ENCODE measurements at regions not wholly inside any gene's neighbourhood (a gene's known extent, or its start where the extent isn't known, plus 50 kb on each side); places are given as distances from the start of the nearest gene placed in this dataset.

GRCh38 chr7:41501006-41501405 lies 201.9 kb downstream of the INHBA start:
- Mint-ChIP-seq H3K36me3 (no peaks in the 10 kb centered on the region), H3K27ac (no peak overlapping the region), H3K4me1 (peaks cover 3% of the 10 kb centered on the region), H3K4me3 (no peak overlapping the region), H3K9me3 (peaks cover 0 to 6% (median 2%) of the 10 kb centered on the region in 7 donors), H3K27me3 (ENCODE audit: low read depth in 3 of 3) (no peaks in the 10 kb centered on the region)
- no peak for TF ChIP-seq CTCF (IDR thresholded peaks at IDR 0.05)
- H3K4me1 ChIP-seq (ENCODE audit: control insufficient read depth in 1 of 2, insufficient read depth in 2 of 2, low read length in 2 of 2), result no peaks in the 10 kb centered on the region
- H3K4me3 ChIP-seq (replicated peaks in 1 of 3; ENCODE audit: low read depth in 2 of 3, low read length in 3 of 3), result no peak overlapping the region
- no peak overlapping the region for H3K4me2 ChIP-seq (replicated peaks; ENCODE audit: extremely low read depth, low read length, poor library complexity, severe bottlenecking)
- intact Hi-C loops (cut with micrococcal nuclease), result no loop called here
- 100% methylated on average over 2 of the region's 6 CpGs for WGBS (ENCODE audit: insufficient coverage)
- no peak overlapping the region for H2AFZ ChIP-seq (ENCODE audit: insufficient read depth, low read depth, low read length, poor library complexity, severe bottlenecking)
- H3K36me3 ChIP-seq (replicated peaks in 1 of 2; ENCODE audit: control insufficient read depth in 1 of 2, insufficient read depth in 2 of 2, low read length in 2 of 2), result no peaks in the 10 kb centered on the region
- no peaks in the 10 kb centered on the region for H4K20me1 ChIP-seq (ENCODE audit: insufficient read depth, low read length)
- no peak overlapping the region for H3K9ac ChIP-seq (ENCODE audit: insufficient read depth, low read length, poor library complexity, severe bottlenecking)
- DNase-seq, result no peak
- no peak overlapping the region for H3K27ac ChIP-seq (ENCODE audit: low read depth in 1 of 2, low read length in 2 of 2)
- H3K9me3 ChIP-seq (replicated peaks in 1 of 2; ENCODE audit: control insufficient read depth in 1 of 2, insufficient read depth in 1 of 2, low read length in 2 of 2), result no peaks in the 10 kb centered on the region
- H3K27me3 ChIP-seq (ENCODE audit: control insufficient read depth in 2 of 2, insufficient read depth in 2 of 2, low read length in 2 of 2), result no peaks in the 10 kb centered on the region
- H3K79me2 ChIP-seq (ENCODE audit: insufficient read depth, low read length), result no peaks in the 10 kb centered on the region

- H3K9ac ChIP-seq (ENCODE audit: insufficient read depth, low read length, poor library complexity, severe bottlenecking), result no peak overlapping the region
- no peaks in the 10 kb centered on the region for H3K36me3 Mint-ChIP-seq
Measured at GRCh38 chr7:41492603-41493002, 210.3 kb downstream of the INHBA start.

More at GRCh38 chr7:41492603-41493002, 210.3 kb downstream of the INHBA start:
- 100% methylated on average over 1 of the region's 4 CpGs for WGBS (ENCODE audit: insufficient coverage)
- Mint-ChIP-seq H3K4me3 (no peak overlapping the region), H3K9me3 (peaks cover 0 to 5% (median 2%) of the 10 kb centered on the region in 7 donors), H3K4me1 (no peaks in the 10 kb centered on the region), H3K27me3 (ENCODE audit: low read depth in 3 of 3) (no peaks in the 10 kb centered on the region), H3K27ac (no peak overlapping the region)
- no peak for TF ChIP-seq CTCF (IDR thresholded peaks at IDR 0.05)
- Histone ChIP-seq H3K27me3 (ENCODE audit: control insufficient read depth in 2 of 2, insufficient read depth in 2 of 2, low read length in 2 of 2) (no peaks in the 10 kb centered on the region), H3K27ac (ENCODE audit: low read depth in 1 of 2, low read length in 2 of 2) (no peak overlapping the region), H3K36me3 (replicated peaks in 1 of 2; ENCODE audit: control insufficient read depth in 1 of 2, insufficient read depth in 2 of 2, low read length in 2 of 2) (no peaks in the 10 kb centered on the region), H3K4me2 (replicated peaks; ENCODE audit: extremely low read depth, low read length, poor library complexity, severe bottlenecking) (no peak overlapping the region), H2AFZ (ENCODE audit: insufficient read depth, low read depth, low read length, poor library complexity, severe bottlenecking) (no peak overlapping the region), H4K20me1 (ENCODE audit: insufficient read depth, low read length) (no peaks in the 10 kb centered on the region), H3K4me3 (replicated peaks in 1 of 3; ENCODE audit: low read depth in 2 of 3, low read length in 3 of 3) (no peak overlapping the region), H3K79me2 (ENCODE audit: insufficient read depth, low read length) (no peaks in the 10 kb centered on the region), H3K4me1 (ENCODE audit: control insufficient read depth in 1 of 2, insufficient read depth in 2 of 2, low read length in 2 of 2) (no peaks in the 10 kb centered on the region), H3K9me3 (replicated peaks in 1 of 2; ENCODE audit: control insufficient read depth in 1 of 2, insufficient read depth in 1 of 2, low read length in 2 of 2) (no peaks in the 10 kb centered on the region)
- intact Hi-C loops (cut with micrococcal nuclease), result no loop called here
- no peak for DNase-seq

Measured in CD14-positive monocyte (primary cell).